Progenitor cell of endocrine pancreas (in vitro differentiated cells): ENCODE measurements at regions not wholly inside any gene's neighbourhood (a gene's known extent, or its start where the extent isn't known, plus 50 kb on each side); places are given as distances from the start of the nearest gene placed in this dataset.

Experiments used
- DNase-seq: peaks from one replicate; pipeline ENCODE4 v3.0.0; 2021; ENCODE audit warnings: low spot score; ENCODE audit not compliant: unreplicated experiment
- H3K27ac Mint-ChIP-seq: 2 replicates; pipeline ENCODE4 v1.8.0; 2021; ENCODE audit warnings: mild to moderate bottlenecking, moderate library complexity, mixed read lengths
- H3K27me3 Mint-ChIP-seq: 2 replicates; pipeline ENCODE4 v1.8.0; 2021; ENCODE audit warnings: mixed read lengths
- H3K36me3 Mint-ChIP-seq: 2 replicates; pipeline ENCODE4 v1.8.0; 2022; ENCODE audit warnings: mixed read lengths; ENCODE audit not compliant: insufficient read depth
- H3K4me1 Mint-ChIP-seq: 2 replicates; pipeline ENCODE4 v1.8.0; 2021; ENCODE audit warnings: low read depth, mixed read lengths
- H3K4me3 Mint-ChIP-seq: 2 replicates; pipeline ENCODE4 v1.8.0; 2021; ENCODE audit warnings: low read depth, mild to moderate bottlenecking, moderate library complexity, mixed read lengths
- H3K9me3 Mint-ChIP-seq: 2 replicates; pipeline ENCODE4 v1.8.0; 2021; ENCODE audit warnings: low read depth, mixed read lengths
- CTCF ChIP-seq: fragments of 200-600 bp; sonication (generic); IDR thresholded peaks from one replicate; pipeline ENCODE4 v1.5.0; 2021; ENCODE audit warnings: antibody characterized with exemption, mild to moderate bottlenecking; ENCODE audit not compliant: unreplicated experiment

DNA sequence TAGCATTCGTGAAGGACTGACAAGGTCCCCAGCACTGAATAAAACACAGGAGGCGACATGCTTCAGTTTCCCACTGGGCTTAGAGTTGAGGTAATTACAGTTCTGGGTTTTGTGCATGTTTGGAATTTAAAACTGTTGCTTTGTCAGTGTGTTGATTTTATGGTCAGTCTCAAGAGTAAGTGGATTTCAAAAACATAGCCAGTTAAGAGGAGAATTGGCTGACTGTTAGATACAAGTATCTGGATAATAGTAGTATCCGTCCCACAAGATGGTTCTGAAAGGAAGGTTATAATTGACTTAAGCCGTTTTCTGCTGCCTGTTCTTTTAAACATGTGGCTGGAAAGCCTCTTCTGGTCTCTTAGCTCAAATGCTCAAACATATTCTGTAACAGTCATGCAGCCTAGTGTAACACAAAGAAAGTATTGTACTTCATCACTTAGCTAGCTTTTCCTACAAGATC, 170.9 kb downstream of the POLR1F start:
- DNase-seq, result no peak
- peak overlapping the region; percentile 23 for H3K27ac Mint-ChIP-seq

DNA sequence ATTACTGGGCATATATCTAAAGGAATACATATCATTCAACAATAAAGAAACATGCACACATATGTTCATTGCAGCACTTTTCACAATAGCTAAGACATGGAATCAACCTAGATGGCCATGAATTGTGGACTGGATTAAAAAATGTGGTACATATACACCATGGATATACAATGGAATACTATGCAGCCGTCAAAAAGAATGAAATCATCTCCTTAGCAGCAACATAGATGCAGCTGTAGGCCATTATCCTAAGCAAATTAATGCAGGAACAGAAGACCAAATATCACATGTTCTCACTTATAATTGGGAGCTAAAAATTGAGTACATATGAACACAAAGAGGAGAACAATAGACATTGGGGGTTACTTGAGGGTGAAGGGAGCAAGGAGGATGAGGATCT, 175.6 kb downstream of the POLR1F start:
- H3K36me3 Mint-ChIP-seq, result no peaks in the 10 kb centered on the region
- H3K27me3 Mint-ChIP-seq, result no peaks in the 10 kb centered on the region

More for the DNA sequence above, 170.9 kb downstream of the POLR1F start:
- no peak for TF ChIP-seq CTCF
- H3K9me3 Mint-ChIP-seq, result peaks cover 4% of the 10 kb centered on the region
- H3K4me1 Mint-ChIP-seq, result peaks cover 3% of the 10 kb centered on the region
- no peak overlapping the region for H3K4me3 Mint-ChIP-seq
- H3K36me3 Mint-ChIP-seq, result no peaks in the 10 kb centered on the region
- no peaks in the 10 kb centered on the region for H3K27me3 Mint-ChIP-seq

GRCh38 chr7:19530852-19531251, 178.0 kb downstream of the POLR1F start:
- no peak for TF ChIP-seq CTCF
- no peaks in the 10 kb centered on the region for H3K27me3 Mint-ChIP-seq
- H3K36me3 Mint-ChIP-seq, result no peaks in the 10 kb centered on the region
- H3K4me3 Mint-ChIP-seq, result no peak overlapping the region
- H3K27ac Mint-ChIP-seq, result no peak overlapping the region
- no peaks in the 10 kb centered on the region for H3K4me1 Mint-ChIP-seq
- no peak for DNase-seq
- H3K9me3 Mint-ChIP-seq, result peaks cover 5% of the 10 kb centered on the region

More for the DNA sequence above, 175.6 kb downstream of the POLR1F start:
- Mint-ChIP-seq H3K9me3 (peaks cover 5% of the 10 kb centered on the region), H3K27ac (no peak overlapping the region), H3K4me1 (peaks cover 3% of the 10 kb centered on the region), H3K4me3 (no peak overlapping the region)
- no peak for TF ChIP-seq CTCF
- DNase-seq, result no peak

- H3K36me3 Mint-ChIP-seq, result no peaks in the 10 kb centered on the region
- H3K9me3 Mint-ChIP-seq, result peaks cover 5% of the 10 kb centered on the region
- no peak for TF ChIP-seq CTCF
- H3K4me3 Mint-ChIP-seq, result no peak overlapping the region
- no peaks in the 10 kb centered on the region for H3K27me3 Mint-ChIP-seq
- H3K27ac Mint-ChIP-seq, result no peak overlapping the region
- H3K4me1 Mint-ChIP-seq, result no peaks in the 10 kb centered on the region
- no peak for DNase-seq
Measured at GRCh38 chr7:19530261-19530660, 178.6 kb downstream of the POLR1F start.

DNA sequence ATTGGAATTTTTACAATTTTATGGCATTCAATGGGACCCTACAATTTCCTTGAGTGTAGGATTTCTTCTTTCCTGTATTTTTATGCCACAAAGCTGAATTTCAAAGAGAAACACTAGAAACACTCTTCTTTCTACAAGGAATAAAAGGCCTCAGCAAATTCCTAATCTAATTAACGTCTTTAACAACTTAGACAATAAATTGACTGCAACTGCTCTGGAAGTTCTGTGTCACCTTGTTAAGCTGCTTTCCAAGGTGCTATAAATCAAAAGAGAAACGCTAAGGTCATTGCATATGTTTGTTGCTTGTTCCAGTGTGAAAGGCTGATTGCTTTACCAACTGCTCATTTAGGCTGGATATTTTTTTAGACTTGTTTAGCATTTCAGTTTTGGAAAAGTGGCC, 182.2 kb downstream of the POLR1F start:
- H3K27me3 Mint-ChIP-seq, result no peaks in the 10 kb centered on the region
- no peak overlapping the region for H3K4me3 Mint-ChIP-seq
- no peak overlapping the region for H3K27ac Mint-ChIP-seq
- no peak for TF ChIP-seq CTCF
- H3K9me3 Mint-ChIP-seq, result no peaks in the 10 kb centered on the region
- no peak for DNase-seq
- H3K36me3 Mint-ChIP-seq, result no peaks in the 10 kb centered on the region
- H3K4me1 Mint-ChIP-seq, result no peaks in the 10 kb centered on the region
